B cell (primary cell): ENCODE measurements at regions not wholly inside any gene's neighbourhood (a gene's known extent, or its start where the extent isn't known, plus 50 kb on each side); places are given as distances from the start of the nearest gene placed in this dataset.

Experiments
- ATAC-seq: fragments of 200-7000 bp; cut with Tn5 transposase; one replicate; pipeline ENCODE4 v1.10.0; 2021; ENCODE audit warnings: low read depth, mild to moderate bottlenecking, moderate number of reproducible peaks, moderate library complexity
- CTCF ChIA-PET: fragments of 350-600 bp; sonication (Branson Sonifier 250); formaldehyde crosslinking; loops from one replicate; lab custom pipeline; 2021; ENCODE audit warnings: antibody characterized with exemption, inconsistent platforms; lab: Charles Lee
- POLR2A ChIA-PET: fragments of 350-600 bp; sonication (Branson Sonifier 250); formaldehyde crosslinking; loops from one replicate; lab custom pipeline; 2021; ENCODE audit warnings: antibody characterized with exemption; lab: Charles Lee
- DNase-seq: peaks from one replicate; pipeline ENCODE4 v3.0.0; 2013
- H2AFZ ChIP-seq: 2 replicates; pipeline ENCODE4 v1.6.1; 2012; ENCODE audit warnings: mild to moderate bottlenecking, low read depth, low read length; ENCODE audit not compliant: insufficient read depth, poor library complexity, severe bottlenecking
- H3K27ac ChIP-seq, 2 donors: 1 replicate in 1 of 2; 2 replicates in 1 of 2; pipeline ENCODE4 v1.5.1; 2012 to 2013; ENCODE audit warnings: low read length in 2 of 2, mild to moderate bottlenecking in 2 of 2, moderate library complexity in 1 of 2
- H3K27me3 ChIP-seq, 4 experiments: fragments of 200-600 bp in 1 of 4; sonication (generic) in 1 of 4; replicated peaks in 1 of 4; 1 replicate in 2 of 4; 2 replicates in 2 of 4; pipeline versions ENCODE4 v1.6.1 to v1.7.0; 2013 to 2016; ENCODE audit warnings: low read length in 3 of 4, mild to moderate bottlenecking in 2 of 4, mixed read lengths in 1 of 4, moderate library complexity in 1 of 4; ENCODE audit not compliant: insufficient read depth in 4 of 4, control insufficient read depth in 3 of 4; ENCODE audit errors: control extremely low read depth in 1 of 4
- H3K36me3 ChIP-seq, 2 experiments: replicated peaks in 1 of 2; 1 replicate in 1 of 2; 2 replicates in 1 of 2; pipeline versions ENCODE4 v1.6.1 to v1.7.1; 2013; ENCODE audit warnings: low read length in 1 of 2; ENCODE audit not compliant: insufficient read depth in 2 of 2, control insufficient read depth in 1 of 2; ENCODE audit errors: control extremely low read depth in 1 of 2, extremely low read depth in 1 of 2
- H3K4me1 ChIP-seq, 2 donors: fragments of 200-600 bp in 1 of 2; sonication (generic) in 1 of 2; 1 replicate in 1 of 2; 2 replicates in 1 of 2; pipeline versions ENCODE4 v1.5.1 to v1.6.1; 2013 to 2017; ENCODE audit warnings: low read length in 2 of 2; ENCODE audit not compliant: control insufficient read depth in 2 of 2, insufficient read depth in 2 of 2
- H3K4me2 ChIP-seq: replicated peaks from 2 replicates; pipeline ENCODE3; 2012; ENCODE audit warnings: mild to moderate bottlenecking, low read depth, low read length; ENCODE audit not compliant: poor library complexity, severe bottlenecking
- H3K4me3 ChIP-seq, 5 experiments: fragments of 200-600 bp in 1 of 5; sonication (generic) in 1 of 5; 1 replicate in 3 of 5; 2 replicates in 2 of 5; pipeline versions ENCODE4 v1.5.1 to v1.7.0; 2011 to 2016; ENCODE audit warnings: low read length in 4 of 5, mild to moderate bottlenecking in 4 of 5, low read depth in 2 of 5, control low read depth in 1 of 5, moderate library complexity in 1 of 5; ENCODE audit not compliant: insufficient read depth in 1 of 5; ENCODE audit errors: control extremely low read depth in 1 of 5, extremely low read depth in 1 of 5
- H3K79me2 ChIP-seq: fragments of 200-600 bp; sonication (generic); one replicate; pipeline ENCODE4 v1.6.0; 2016; ENCODE audit warnings: low read length; ENCODE audit not compliant: control insufficient read depth, insufficient read depth
- H3K9ac ChIP-seq: fragments of 200-600 bp; sonication (generic); 2 replicates; pipeline ENCODE4 v1.6.1; 2017; ENCODE audit warnings: mild to moderate bottlenecking, low read length, moderate library complexity
- H3K9me3 ChIP-seq, 3 donors: one replicate each; pipeline versions ENCODE4 v1.6.1 to v1.7.1; 2013; ENCODE audit warnings: low read length in 2 of 3; ENCODE audit not compliant: control insufficient read depth in 2 of 3, insufficient read depth in 1 of 3; ENCODE audit errors: control extremely low read depth in 1 of 3
- H4K20me1 ChIP-seq: 2 replicates; pipeline ENCODE4 v1.6.0; 2012; ENCODE audit warnings: mild to moderate bottlenecking, low read length; ENCODE audit not compliant: insufficient read depth, control insufficient read depth, poor library complexity, severe bottlenecking
- H3K27ac Mint-ChIP-seq: one replicate; pipeline ENCODE4 v1.8.0; 2021; ENCODE audit warnings: mixed read lengths
- H3K27me3 Mint-ChIP-seq: one replicate; pipeline ENCODE4 v1.8.0; 2021; ENCODE audit warnings: mixed read lengths
- H3K4me1 Mint-ChIP-seq: one replicate; pipeline ENCODE4 v1.8.0; 2021; ENCODE audit warnings: mixed read lengths
- H3K4me3 Mint-ChIP-seq: one replicate; pipeline ENCODE4 v1.8.0; 2021; ENCODE audit warnings: mixed read lengths
- H3K9me3 Mint-ChIP-seq: one replicate; pipeline ENCODE4 v1.8.0; 2022; ENCODE audit warnings: mixed read lengths; ENCODE audit not compliant: insufficient read depth
- EZH2 ChIP-seq: IDR thresholded peaks from 2 replicates; pipeline ENCODE4 v1.6.1; 2012; ENCODE audit warnings: borderline replicate concordance, low read depth, mild to moderate bottlenecking, moderate library complexity, low read length; ENCODE audit not compliant: insufficient read depth, poor library complexity, severe bottlenecking
- WGBS: methylation state at CpG from one replicate; pipeline ENCODE4 v1.1.5; 2013; ENCODE audit warnings: missing lambda C conversion rate; ENCODE audit not compliant: insufficient coverage; 5-methylcytosine and 5-hydroxymethylcytosine counted together
- intact Hi-C: fragments of 100-400 bp; cut with micrococcal nuclease; formaldehyde crosslinking; loops from one replicate; pipeline ENCODE4 v1.10.0; 2022
- TF ChIP-seq, protein P1 (sequence below): fragments of 200-600 bp; IDR thresholded peaks from one replicate; pipeline ENCODE4 v1.8.0; 2022; ENCODE audit warnings: antibody characterized with exemption, mild to moderate bottlenecking

DNA sequence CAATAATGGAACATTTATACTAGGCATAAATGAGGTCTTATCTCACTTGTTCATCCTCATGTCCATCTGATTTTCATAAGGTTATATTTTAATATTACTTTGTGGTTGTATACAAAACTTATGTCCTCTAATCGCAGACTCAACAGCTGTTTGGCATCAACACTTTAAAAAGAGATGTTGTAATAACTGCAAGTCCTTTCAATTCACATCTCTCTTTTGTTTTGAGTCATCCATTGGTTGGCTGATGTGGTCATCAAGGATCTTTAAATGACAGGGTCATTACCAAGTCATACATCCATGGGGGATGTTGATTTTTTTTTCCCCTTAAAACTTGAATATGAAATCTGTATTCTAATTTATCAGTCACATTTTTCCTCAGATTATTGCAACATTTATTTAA is 299.4 kb upstream of the NRSN1 start:
- Mint-ChIP-seq H3K27ac (no peak overlapping the region), H3K4me1 (no peaks in the 10 kb centered on the region), H3K9me3 (peaks cover 5% of the 10 kb centered on the region), H3K4me3 (no peak overlapping the region), H3K27me3 (no peaks in the 10 kb centered on the region)
- ChIA-PET CTCF (no interaction called here), POLR2A (no interaction called here)
- Histone ChIP-seq H4K20me1 (no peaks in the 10 kb centered on the region), H2AFZ (no peak overlapping the region), H3K4me2 (no peak overlapping the region), H3K4me3 (no peak overlapping the region), H3K27ac (no peak overlapping the region), H3K36me3 (no peaks in the 10 kb centered on the region), H3K4me1 (no peaks in the 10 kb centered on the region), H3K27me3 (no peaks in the 10 kb centered on the region), H3K9ac (no peak overlapping the region), H3K9me3 (peaks cover 0 to 3% (median 0%) of the 10 kb centered on the region in 3 donors), H3K79me2 (no peaks in the 10 kb centered on the region)
- intact Hi-C loops: no loop called here
- TF ChIP-seq EZH2: no peak
- TF ChIP-seq, protein P1, sequence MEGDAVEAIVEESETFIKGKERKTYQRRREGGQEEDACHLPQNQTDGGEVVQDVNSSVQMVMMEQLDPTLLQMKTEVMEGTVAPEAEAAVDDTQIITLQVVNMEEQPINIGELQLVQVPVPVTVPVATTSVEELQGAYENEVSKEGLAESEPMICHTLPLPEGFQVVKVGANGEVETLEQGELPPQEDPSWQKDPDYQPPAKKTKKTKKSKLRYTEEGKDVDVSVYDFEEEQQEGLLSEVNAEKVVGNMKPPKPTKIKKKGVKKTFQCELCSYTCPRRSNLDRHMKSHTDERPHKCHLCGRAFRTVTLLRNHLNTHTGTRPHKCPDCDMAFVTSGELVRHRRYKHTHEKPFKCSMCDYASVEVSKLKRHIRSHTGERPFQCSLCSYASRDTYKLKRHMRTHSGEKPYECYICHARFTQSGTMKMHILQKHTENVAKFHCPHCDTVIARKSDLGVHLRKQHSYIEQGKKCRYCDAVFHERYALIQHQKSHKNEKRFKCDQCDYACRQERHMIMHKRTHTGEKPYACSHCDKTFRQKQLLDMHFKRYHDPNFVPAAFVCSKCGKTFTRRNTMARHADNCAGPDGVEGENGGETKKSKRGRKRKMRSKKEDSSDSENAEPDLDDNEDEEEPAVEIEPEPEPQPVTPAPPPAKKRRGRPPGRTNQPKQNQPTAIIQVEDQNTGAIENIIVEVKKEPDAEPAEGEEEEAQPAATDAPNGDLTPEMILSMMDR: no peak
- WGBS: no CpG with 5 or more reads among the region's 1 CpG
- ATAC-seq (no peak), DNase-seq (no peak)

DNA sequence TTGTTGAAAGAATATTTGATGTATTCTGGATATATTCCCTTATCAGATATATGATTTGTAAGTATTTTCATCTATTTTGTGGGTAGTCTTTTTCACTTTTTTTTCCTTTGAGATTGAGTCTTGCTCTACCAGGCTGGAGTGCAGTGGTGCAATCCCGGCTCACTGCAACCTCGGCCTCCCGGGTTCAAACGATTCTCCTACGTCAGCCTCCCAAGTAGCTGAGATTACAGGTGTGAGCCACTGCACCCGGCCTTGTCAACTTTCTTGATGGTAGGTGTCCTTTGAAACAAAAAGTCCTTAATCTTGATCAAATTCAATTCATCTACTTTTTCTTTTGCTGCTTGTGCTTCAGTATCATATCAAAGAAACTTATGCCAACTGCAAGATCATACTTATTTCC is 297.2 kb upstream of the NRSN1 start:
- no peaks in the 10 kb centered on the region for H3K27me3 Mint-ChIP-seq
- no peak overlapping the region for H3K27ac Mint-ChIP-seq
- no peaks in the 10 kb centered on the region for H3K27me3 ChIP-seq
- POLR2A ChIA-PET: no interaction called here
- no peak overlapping the region for H3K4me3 Mint-ChIP-seq
- H4K20me1 ChIP-seq: no peaks in the 10 kb centered on the region
- peaks cover 0 to 6% (median 0%) of the 10 kb centered on the region in 3 donors for H3K9me3 ChIP-seq
- no peaks in the 10 kb centered on the region for H3K4me1 Mint-ChIP-seq
- ATAC-seq (no peak), DNase-seq (no peak)
- H3K36me3 ChIP-seq: no peaks in the 10 kb centered on the region
- no peak overlapping the region for H2AFZ ChIP-seq
- 70% methylated on average over 2 of the region's 6 CpGs for WGBS
- H3K4me3 ChIP-seq: no peak overlapping the region
- no peaks in the 10 kb centered on the region for H3K4me1 ChIP-seq
- no peak overlapping the region for H3K9ac ChIP-seq
- CTCF ChIA-PET: no interaction called here
- intact Hi-C loops: no loop called here
- H3K79me2 ChIP-seq: no peaks in the 10 kb centered on the region
- no peak for TF ChIP-seq EZH2
- TF ChIP-seq, protein P1: no peak
- H3K9me3 Mint-ChIP-seq: peaks cover 3% of the 10 kb centered on the region
- no peak overlapping the region for H3K27ac ChIP-seq
- no peak overlapping the region for H3K4me2 ChIP-seq
